ENCODE measurements at regions not wholly inside any gene's neighbourhood (a gene's known extent, or its start where the extent isn't known, plus 50 kb on each side); places are given as distances from the start of the nearest gene placed in this dataset.

GRCh38 chr3:34212656-34213055 lies 414.2 kb downstream of the PDCD6IP start:
- no peak for TF ChIP-seq CTCF (IDR thresholded peaks at IDR 0.05; ENCODE audit: unreplicated experiment)
- Mint-ChIP-seq H3K4me3 (ENCODE audit: unreplicated experiment) (no peak overlapping the region), H3K27ac (ENCODE audit: low read depth, unreplicated experiment) (peak overlapping the region; percentile 25), H3K4me1 (ENCODE audit: insufficient read depth, unreplicated experiment) (peaks cover 9% of the 10 kb centered on the region), H3K36me3 (ENCODE audit: insufficient read depth, unreplicated experiment) (no peaks in the 10 kb centered on the region), H3K27me3 (ENCODE audit: insufficient read depth, unreplicated experiment) (peaks cover 22% of the 10 kb centered on the region), H3K9me3 (ENCODE audit: unreplicated experiment) (no peaks in the 10 kb centered on the region)
- POLR2A ChIA-PET, result interaction anchor here (0.9 kb wide), 1 partner anchor 19 kb away, joined by 3 read pairs; no protein-coding TSS in a partner anchor
- no TSS peak for BruUV-seq (replicated peaks)
- CTCF ChIA-PET, result interaction anchor here (0.6 to 1.5 kb wide), 4 partner anchors 20 to 472 kb away, joined by 3 to 4 read pairs (median 4); no protein-coding TSS in a partner anchor
- intact Hi-C loops (cut with micrococcal nuclease), result no loop called here
- peak; percentile 78 for DNase-seq (ENCODE audit: unreplicated experiment)

- no peak overlapping the region for H3K27ac Mint-ChIP-seq (ENCODE audit: low read depth, unreplicated experiment)
- H3K9me3 Mint-ChIP-seq (ENCODE audit: unreplicated experiment), result no peaks in the 10 kb centered on the region
- no peak for DNase-seq (ENCODE audit: unreplicated experiment)
- H3K36me3 Mint-ChIP-seq (ENCODE audit: insufficient read depth, unreplicated experiment), result no peaks in the 10 kb centered on the region
- H3K4me3 Mint-ChIP-seq (ENCODE audit: unreplicated experiment), result no peak overlapping the region
- POLR2A ChIA-PET, result no interaction called here
- BruUV-seq (replicated peaks), result no TSS peak
- H3K4me1 Mint-ChIP-seq (ENCODE audit: insufficient read depth, unreplicated experiment), result peaks cover 9% of the 10 kb centered on the region
- CTCF ChIA-PET, result interaction anchor here (1.3 kb wide), 1 partner anchor 471 kb away, joined by 4 read pairs; no protein-coding TSS in a partner anchor
- no peak for TF ChIP-seq CTCF (IDR thresholded peaks at IDR 0.05; ENCODE audit: unreplicated experiment)
- peaks cover 30% of the 10 kb centered on the region for H3K27me3 Mint-ChIP-seq (ENCODE audit: insufficient read depth, unreplicated experiment)
- intact Hi-C loops (cut with micrococcal nuclease), result no loop called here
Measured at GRCh38 chr3:34213478-34213877, 415.0 kb downstream of the PDCD6IP start.

GRCh38 chr3:34216711-34217335 lies 418.4 kb downstream of the PDCD6IP start:
- Mint-ChIP-seq H3K27me3 (ENCODE audit: insufficient read depth, unreplicated experiment) (peaks cover 45% of the 10 kb centered on the region), H3K4me1 (ENCODE audit: insufficient read depth, unreplicated experiment) (peaks cover 9% of the 10 kb centered on the region), H3K4me3 (ENCODE audit: unreplicated experiment) (no peak overlapping the region), H3K36me3 (ENCODE audit: insufficient read depth, unreplicated experiment) (no peaks in the 10 kb centered on the region), H3K27ac (ENCODE audit: low read depth, unreplicated experiment) (no peak overlapping the region), H3K9me3 (ENCODE audit: unreplicated experiment) (no peaks in the 10 kb centered on the region)
- ChIA-PET CTCF (interaction anchor here (0.7 kb wide), 1 partner anchor 44 kb away, joined by 3 read pairs; no protein-coding TSS in a partner anchor), POLR2A (no interaction called here)
- TF ChIP-seq CTCF (IDR thresholded peaks at IDR 0.05; ENCODE audit: unreplicated experiment), result no peak
- DNase-seq (ENCODE audit: unreplicated experiment), result no peak
- no TSS peak for BruUV-seq (replicated peaks)
- intact Hi-C loops (cut with micrococcal nuclease), result no loop called here

- Mint-ChIP-seq H3K9me3 (ENCODE audit: unreplicated experiment) (no peaks in the 10 kb centered on the region), H3K4me1 (ENCODE audit: insufficient read depth, unreplicated experiment) (no peaks in the 10 kb centered on the region), H3K36me3 (ENCODE audit: insufficient read depth, unreplicated experiment) (no peaks in the 10 kb centered on the region), H3K4me3 (ENCODE audit: unreplicated experiment) (no peak overlapping the region), H3K27me3 (ENCODE audit: insufficient read depth, unreplicated experiment) (peaks cover 55% of the 10 kb centered on the region), H3K27ac (ENCODE audit: low read depth, unreplicated experiment) (no peak overlapping the region)
- ChIA-PET CTCF (interaction anchor here (0.9 to 1.5 kb wide), 3 partner anchors 39 to 465 kb away, joined by 3 to 4 read pairs (median 3); no protein-coding TSS in a partner anchor), POLR2A (no interaction called here)
- no TSS peak for BruUV-seq (replicated peaks)
- TF ChIP-seq CTCF (IDR thresholded peaks at IDR 0.05; ENCODE audit: unreplicated experiment), result no peak
- intact Hi-C loops (cut with micrococcal nuclease), result no loop called here
- no peak for DNase-seq (ENCODE audit: unreplicated experiment)
Measured at GRCh38 chr3:34218706-34219385, 420.4 kb downstream of the PDCD6IP start.
